Mucosa of stomach (tissue), 1 donor: ENCODE measurements at regions not wholly inside any gene's neighbourhood (a gene's known extent, or its start where the extent isn't known, plus 50 kb on each side); places are given as distances from the start of the nearest gene placed in this dataset.
"Not testable (repeated sequence)": the region's sequence is repeated elsewhere in the genome, so short reads cannot be mapped to it uniquely, and the experiment has no call there.

Experiments
- H3K27me3 ChIP-seq: one replicate; pipeline ENCODE4 v1.7.0; 2013; ENCODE audit warnings: mild to moderate bottlenecking, low read length; ENCODE audit not compliant: control insufficient read depth, insufficient read depth
- H3K36me3 ChIP-seq: one replicate; pipeline ENCODE4 v1.7.0; 2013; ENCODE audit warnings: low read length; ENCODE audit not compliant: control insufficient read depth, insufficient read depth
- H3K4me1 ChIP-seq: one replicate; pipeline ENCODE4 v1.7.0; 2013; ENCODE audit warnings: mild to moderate bottlenecking, low read length; ENCODE audit not compliant: control insufficient read depth, insufficient read depth
- H3K4me3 ChIP-seq: one replicate; pipeline ENCODE4 v1.7.0; 2013; ENCODE audit warnings: low read length
- H3K9ac ChIP-seq: one replicate; pipeline ENCODE4 v1.7.0; 2013; ENCODE audit warnings: mild to moderate bottlenecking, low read length, moderate library complexity
- H3K9me3 ChIP-seq: one replicate; pipeline ENCODE4 v1.7.0; 2013; ENCODE audit warnings: mild to moderate bottlenecking, low read length, moderate library complexity; ENCODE audit not compliant: control insufficient read depth
- donor health status: Pancreatic carcinoma.

- Histone ChIP-seq H3K36me3 (no peaks in the 10 kb centered on the region), H3K27me3 (no peaks in the 10 kb centered on the region), H3K9ac (no peak overlapping the region), H3K4me3 (no peak overlapping the region), H3K9me3 (no peaks in the 10 kb centered on the region), H3K4me1 (no peaks in the 10 kb centered on the region)
These were observed 1688.4 kb downstream of the TP53TG3F start for GRCh38 chr16:35147556-35148504.

- H3K27me3 ChIP-seq: no peaks in the 10 kb centered on the region
- no peaks in the 10 kb centered on the region for H3K9me3 ChIP-seq
- no peak overlapping the region for H3K4me3 ChIP-seq
- H3K4me1 ChIP-seq: no peaks in the 10 kb centered on the region
- H3K9ac ChIP-seq: no peak overlapping the region
- no peaks in the 10 kb centered on the region for H3K36me3 ChIP-seq
These were observed 1689.3 kb downstream of the TP53TG3F start for GRCh38 chr16:35148748-35149147.

DNA sequence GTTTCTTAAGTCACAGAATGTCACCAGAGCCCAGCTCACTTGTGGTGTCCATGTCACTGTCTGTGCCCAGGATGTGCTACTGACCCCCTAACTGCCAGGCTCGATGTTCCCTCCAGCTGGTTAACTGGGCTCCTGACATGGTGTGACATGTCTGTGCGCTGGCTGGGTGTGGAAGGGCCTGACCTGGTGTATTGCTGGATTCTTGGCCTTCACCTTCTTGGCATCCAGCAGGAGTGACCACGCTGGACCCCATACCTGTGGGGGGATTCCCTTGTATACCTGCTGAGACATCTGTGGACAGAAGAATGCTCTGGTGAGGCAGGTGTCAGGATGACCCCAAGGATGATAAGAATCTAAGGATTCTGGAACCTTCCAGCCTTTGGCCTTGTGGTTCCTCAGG is 1690.1 kb downstream of the TP53TG3F start:
- Histone ChIP-seq H3K36me3 (no peaks in the 10 kb centered on the region), H3K9ac (no peak overlapping the region), H3K27me3 (no peaks in the 10 kb centered on the region), H3K9me3 (no peaks in the 10 kb centered on the region), H3K4me1 (no peaks in the 10 kb centered on the region), H3K4me3 (no peak overlapping the region)

GRCh38 chr16:35150805-35151312 is 1691.4 kb downstream of the TP53TG3F start:
- Histone ChIP-seq H3K4me3 (no peak overlapping the region), H3K9me3 (no peaks in the 10 kb centered on the region), H3K9ac (no peak overlapping the region), H3K36me3 (no peaks in the 10 kb centered on the region), H3K27me3 (no peaks in the 10 kb centered on the region), H3K4me1 (no peaks in the 10 kb centered on the region)

DNA sequence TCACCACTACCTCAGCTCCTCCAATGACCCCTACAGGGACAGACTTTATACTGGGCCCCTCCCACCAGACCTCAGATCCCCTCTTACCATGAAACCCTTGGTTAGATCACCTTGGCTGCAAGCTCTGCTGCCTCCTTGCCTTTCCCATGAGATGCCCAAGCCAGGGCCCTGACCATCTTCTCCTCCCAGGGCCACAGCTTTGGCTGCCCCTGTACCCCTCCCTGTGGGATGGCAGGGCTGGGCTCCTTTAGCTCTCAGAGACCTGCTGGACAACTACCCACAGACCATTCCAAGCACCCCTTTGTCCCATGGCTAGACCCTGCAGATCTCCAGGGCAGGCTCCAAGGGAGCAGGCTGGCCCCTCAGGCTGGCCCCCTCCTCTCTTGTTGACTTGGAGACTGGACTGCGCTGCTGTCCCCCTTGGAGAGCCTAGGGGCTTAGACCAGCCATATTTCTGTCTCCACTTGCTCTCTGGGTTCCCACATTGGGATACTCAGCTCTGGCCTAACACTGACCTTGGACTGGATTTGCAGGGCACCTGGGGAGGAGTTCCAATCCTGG is 1692.7 kb downstream of the TP53TG3F start:
- H3K4me3 ChIP-seq: no peak overlapping the region
- H3K4me1 ChIP-seq: no peaks in the 10 kb centered on the region
- H3K27me3 ChIP-seq: no peaks in the 10 kb centered on the region
- no peaks in the 10 kb centered on the region for H3K36me3 ChIP-seq
- no peaks in the 10 kb centered on the region for H3K9me3 ChIP-seq
- no peak overlapping the region for H3K9ac ChIP-seq

DNA sequence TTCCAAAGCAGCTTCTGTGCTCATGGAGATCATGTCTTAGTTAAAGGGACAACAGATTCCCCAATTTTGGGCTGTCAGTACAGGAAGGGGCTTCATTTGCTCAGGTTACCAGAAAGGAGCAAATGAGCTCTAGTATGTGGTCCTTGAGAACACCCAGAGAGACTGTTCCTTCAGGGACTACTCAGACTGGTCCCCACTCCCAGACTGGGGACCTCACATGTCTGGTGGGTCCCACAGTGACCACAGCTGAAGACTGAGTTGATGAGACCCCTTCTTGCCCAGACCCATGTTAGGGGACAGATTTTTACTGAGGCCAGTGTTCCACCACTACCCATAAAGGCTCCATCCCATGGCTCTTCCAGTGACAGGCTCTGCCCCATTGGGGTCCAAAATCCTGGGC is 1695.2 kb downstream of the TP53TG3F start:
- no peaks in the 10 kb centered on the region for H3K36me3 ChIP-seq
- H3K9me3 ChIP-seq: no peaks in the 10 kb centered on the region
- no peaks in the 10 kb centered on the region for H3K4me1 ChIP-seq
- no peak overlapping the region for H3K4me3 ChIP-seq
- H3K27me3 ChIP-seq: no peaks in the 10 kb centered on the region
- no peak overlapping the region for H3K9ac ChIP-seq

DNA sequence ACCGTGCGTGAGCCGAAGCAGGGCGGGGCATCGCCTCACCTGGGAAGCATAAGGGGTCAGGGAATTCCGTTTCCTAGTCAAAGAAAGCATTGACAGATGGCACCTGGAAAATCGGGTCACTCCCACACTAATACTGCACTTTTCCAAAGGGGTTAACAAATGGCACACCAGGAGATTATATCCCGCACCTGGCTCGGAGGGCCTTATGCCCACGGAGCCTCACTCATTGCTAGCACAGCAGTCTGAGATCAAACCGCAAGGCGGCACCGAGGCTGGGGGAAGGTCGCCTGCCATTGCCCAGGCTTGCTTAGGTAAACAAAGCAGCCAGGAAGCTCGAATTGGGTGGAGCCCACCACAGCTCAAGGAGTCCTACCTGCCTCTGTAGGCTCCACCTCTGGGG is 1698.1 kb downstream of the TP53TG3F start:
- H3K36me3 ChIP-seq, H3K9ac ChIP-seq, H3K9me3 ChIP-seq, H3K4me3 ChIP-seq, H3K4me1 ChIP-seq, H3K27me3 ChIP-seq: not testable (repeated sequence)

- H3K27me3 ChIP-seq, H3K9me3 ChIP-seq, H3K36me3 ChIP-seq, H3K4me1 ChIP-seq, H3K9ac ChIP-seq, H3K4me3 ChIP-seq: not testable (repeated sequence)
These were observed 1709.9 kb downstream of the TP53TG3F start for GRCh38 chr16:35169324-35169723.

GRCh38 chr16:35170061-35170460 is 1710.6 kb downstream of the TP53TG3F start:
- not testable (repeated sequence) for H3K36me3 ChIP-seq, H3K4me1 ChIP-seq, H3K27me3 ChIP-seq, H3K4me3 ChIP-seq, H3K9me3 ChIP-seq, H3K9ac ChIP-seq

- no peaks in the 10 kb centered on the region for H3K4me1 ChIP-seq
- H3K9ac ChIP-seq: no peak overlapping the region
- no peak overlapping the region for H3K4me3 ChIP-seq
- H3K27me3 ChIP-seq: no peaks in the 10 kb centered on the region
- H3K9me3 ChIP-seq: no peaks in the 10 kb centered on the region
- no peaks in the 10 kb centered on the region for H3K36me3 ChIP-seq
These were observed 1711.2 kb downstream of the TP53TG3F start for GRCh38 chr16:35170610-35171009.

GRCh38 chr16:35171106-35171505 is 1711.7 kb downstream of the TP53TG3F start:
- Histone ChIP-seq H3K36me3 (no peaks in the 10 kb centered on the region), H3K9me3 (no peaks in the 10 kb centered on the region), H3K9ac (no peak overlapping the region), H3K4me1 (no peaks in the 10 kb centered on the region), H3K27me3 (no peaks in the 10 kb centered on the region), H3K4me3 (no peak overlapping the region)

GRCh38 chr16:35173295-35173694 is 1713.9 kb downstream of the TP53TG3F start:
- Histone ChIP-seq H3K9ac (no peak overlapping the region), H3K27me3 (no peaks in the 10 kb centered on the region), H3K4me3 (no peak overlapping the region), H3K9me3 (no peaks in the 10 kb centered on the region), H3K36me3 (no peaks in the 10 kb centered on the region), H3K4me1 (no peaks in the 10 kb centered on the region)
